ENCODE measurements at regions not wholly inside any gene's neighbourhood (a gene's known extent, or its start where the extent isn't known, plus 50 kb on each side); places are given as distances from the start of the nearest gene placed in this dataset.
A peak's percentile ranks its signal among the peaks of the same experiment; 100 is the strongest.

DNA sequence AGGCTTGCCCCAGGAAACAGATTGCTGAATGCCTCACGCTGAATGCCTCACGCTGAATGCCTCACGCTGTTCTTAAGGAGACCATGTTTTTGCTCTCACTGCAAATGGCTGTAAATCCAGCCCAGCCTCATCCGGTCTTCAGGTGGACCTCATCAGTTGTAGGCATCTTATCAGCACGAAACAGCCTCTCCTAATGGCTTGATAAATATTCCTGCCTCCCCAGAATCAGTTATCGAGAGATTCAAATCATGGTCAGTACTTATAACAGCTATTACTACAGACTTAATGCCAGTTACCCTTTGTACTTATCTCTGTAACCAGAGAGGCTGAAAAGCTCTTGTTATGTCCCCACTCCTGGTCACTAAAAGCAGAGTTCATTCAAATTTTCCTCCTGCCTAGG is 290.6 kb downstream of the FZD1 start:
- H3K4me3 ChIP-seq (ENCODE audit: control insufficient read depth, low read depth, low read length): no peak overlapping the region
- TF ChIP-seq, protein P1, sequence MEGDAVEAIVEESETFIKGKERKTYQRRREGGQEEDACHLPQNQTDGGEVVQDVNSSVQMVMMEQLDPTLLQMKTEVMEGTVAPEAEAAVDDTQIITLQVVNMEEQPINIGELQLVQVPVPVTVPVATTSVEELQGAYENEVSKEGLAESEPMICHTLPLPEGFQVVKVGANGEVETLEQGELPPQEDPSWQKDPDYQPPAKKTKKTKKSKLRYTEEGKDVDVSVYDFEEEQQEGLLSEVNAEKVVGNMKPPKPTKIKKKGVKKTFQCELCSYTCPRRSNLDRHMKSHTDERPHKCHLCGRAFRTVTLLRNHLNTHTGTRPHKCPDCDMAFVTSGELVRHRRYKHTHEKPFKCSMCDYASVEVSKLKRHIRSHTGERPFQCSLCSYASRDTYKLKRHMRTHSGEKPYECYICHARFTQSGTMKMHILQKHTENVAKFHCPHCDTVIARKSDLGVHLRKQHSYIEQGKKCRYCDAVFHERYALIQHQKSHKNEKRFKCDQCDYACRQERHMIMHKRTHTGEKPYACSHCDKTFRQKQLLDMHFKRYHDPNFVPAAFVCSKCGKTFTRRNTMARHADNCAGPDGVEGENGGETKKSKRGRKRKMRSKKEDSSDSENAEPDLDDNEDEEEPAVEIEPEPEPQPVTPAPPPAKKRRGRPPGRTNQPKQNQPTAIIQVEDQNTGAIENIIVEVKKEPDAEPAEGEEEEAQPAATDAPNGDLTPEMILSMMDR (IDR thresholded peaks at IDR 0.05; ENCODE audit: control insufficient read depth, insufficient read depth, low read depth, low read length, missing control alignments): no peak
- DNase-seq (ENCODE audit: low read depth): no peak

DNA sequence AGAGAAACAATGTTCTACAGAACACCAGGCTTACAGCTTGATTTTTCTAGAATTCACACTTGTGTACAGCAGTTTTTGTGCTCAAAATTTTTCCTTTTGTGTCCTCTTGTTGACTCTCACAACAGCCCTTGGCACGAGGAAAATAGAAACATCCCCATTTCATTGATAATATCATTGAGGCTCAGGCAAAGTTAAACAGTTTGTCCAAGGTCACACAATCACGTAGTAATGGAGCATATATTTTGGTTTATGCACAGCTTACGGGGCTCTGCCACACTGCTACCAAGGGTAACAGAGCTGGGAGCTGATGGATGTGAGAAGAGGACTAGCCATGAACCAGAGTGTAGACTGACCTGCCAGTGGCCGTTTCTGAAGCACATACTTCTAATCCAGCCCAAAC is 292.0 kb downstream of the FZD1 start:
- DNase-seq (ENCODE audit: low read depth): no peak
- no peak overlapping the region for H3K4me3 ChIP-seq (ENCODE audit: control insufficient read depth, low read depth, low read length)

GRCh38 chr7:91556956-91557650 is 292.9 kb downstream of the FZD1 start:
- no peak for DNase-seq (ENCODE audit: low read depth)
- no peak overlapping the region for H3K4me3 ChIP-seq (ENCODE audit: control insufficient read depth, low read depth, low read length)
- TF ChIP-seq, protein P1 (IDR thresholded peaks at IDR 0.05; ENCODE audit: control insufficient read depth, insufficient read depth, low read depth, low read length, missing control alignments): no peak

More for the DNA sequence above, 292.0 kb downstream of the FZD1 start:
- TF ChIP-seq, protein P1 (IDR thresholded peaks at IDR 0.05; ENCODE audit: control insufficient read depth, insufficient read depth, low read depth, low read length, missing control alignments): no peak

GRCh38 chr7:91557789-91558404 is 293.7 kb downstream of the FZD1 start:
- peak; percentile 95 for DNase-seq (ENCODE audit: low read depth)
- TF ChIP-seq, protein P1 (IDR thresholded peaks at IDR 0.05; ENCODE audit: control insufficient read depth, insufficient read depth, low read depth, low read length, missing control alignments): no peak
- no peak overlapping the region for H3K4me3 ChIP-seq (ENCODE audit: control insufficient read depth, low read depth, low read length)

DNA sequence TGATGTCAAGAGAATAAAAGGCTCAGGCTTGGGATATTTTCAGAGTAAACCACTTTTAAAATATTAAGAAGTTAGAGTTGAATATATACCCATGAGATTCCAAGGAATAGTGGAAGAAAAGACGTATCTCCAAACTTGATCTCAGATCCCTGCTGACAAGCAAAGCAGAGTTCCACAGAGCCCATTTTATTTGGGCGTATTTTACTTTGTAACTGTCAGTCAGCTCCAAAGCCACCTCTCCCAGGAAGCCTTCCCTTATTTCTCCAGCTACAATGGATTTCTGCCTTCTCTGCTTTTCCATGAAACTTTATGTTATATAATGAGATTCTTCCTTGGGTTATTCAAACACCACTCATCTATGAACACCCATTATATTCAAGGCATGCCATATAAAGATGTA is 295.7 kb downstream of the FZD1 start:
- TF ChIP-seq, protein P1 (IDR thresholded peaks at IDR 0.05; ENCODE audit: control insufficient read depth, insufficient read depth, low read depth, low read length, missing control alignments): no peak
- no peak overlapping the region for H3K4me3 ChIP-seq (ENCODE audit: control insufficient read depth, low read depth, low read length)

GRCh38 chr7:91564101-91564500 is 299.9 kb downstream of the FZD1 start:
- no peak for DNase-seq (ENCODE audit: low read depth)
- TF ChIP-seq, protein P1 (IDR thresholded peaks at IDR 0.05; ENCODE audit: control insufficient read depth, insufficient read depth, low read depth, low read length, missing control alignments): no peak
- H3K4me3 ChIP-seq (ENCODE audit: control insufficient read depth, low read depth, low read length): no peak overlapping the region

More for the DNA sequence above, 295.7 kb downstream of the FZD1 start:
- DNase-seq (ENCODE audit: low read depth): no peak

All from AG09309 (cell line).